ENCODE measurements at regions not wholly inside any gene's neighbourhood (a gene's known extent, or its start where the extent isn't known, plus 50 kb on each side); places are given as distances from the start of the nearest gene placed in this dataset.

GRCh38 chr3:116815831-116816588 is 106.4 kb downstream of the TUSC7 start:
- no peak for TF ChIP-seq CTCF (IDR thresholded peaks at IDR 0.05; ENCODE audit: insufficient read depth, low read depth, low read length)
- TF ChIP-seq EZH2 (IDR thresholded peaks at IDR 0.05; ENCODE audit: insufficient read depth, low read length), result no peak

Measured in astrocyte (in vitro differentiated cells and primary cell).